NCI-H2107 treated with DMSO at 0.1 percent for 48 hours (cell line): ENCODE measurements at regions not wholly inside any gene's neighbourhood (a gene's known extent, or its start where the extent isn't known, plus 50 kb on each side); places are given as distances from the start of the nearest gene placed in this dataset.

Experiments used
- DNase-seq: peaks from one replicate; lab custom pipeline; 2025; ENCODE audit not compliant: unreplicated experiment; lab: John Stamatoyannopoulos, UW

GRCh38 chr2:76584474-76584873, 873.8 kb upstream of the GCFC2 start:
- DNase-seq, result no peak

GRCh38 chr2:76579911-76580310, 869.2 kb upstream of the GCFC2 start:
- no peak for DNase-seq

DNA sequence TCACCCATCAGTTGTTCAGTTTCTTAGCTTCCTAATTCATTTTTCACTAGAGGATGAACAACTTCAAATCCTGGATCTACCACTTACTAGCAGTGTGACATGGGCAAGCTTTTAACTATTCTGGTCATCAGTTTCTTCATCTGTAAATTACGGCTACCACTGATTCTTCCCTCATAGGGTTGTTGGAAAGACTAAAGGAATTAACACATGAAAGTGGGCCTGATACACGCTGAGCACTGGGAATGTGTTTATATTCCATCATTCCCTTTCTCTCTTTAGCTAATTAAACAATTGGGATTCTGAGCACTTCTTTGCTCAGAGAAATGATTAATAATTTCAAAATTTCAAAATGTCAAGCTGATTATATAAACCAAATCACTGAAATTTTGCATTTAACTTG, 862.3 kb upstream of the GCFC2 start:
- no peak for DNase-seq

GRCh38 chr2:76569819-76570218, 859.1 kb upstream of the GCFC2 start:
- DNase-seq, result peak; percentile 68

GRCh38 chr2:76567478-76567877, 856.8 kb upstream of the GCFC2 start:
- no peak for DNase-seq

- no peak for DNase-seq
Measured at GRCh38 chr2:76564734-76565133, 854.0 kb upstream of the GCFC2 start.

- DNase-seq, result no peak
Measured at GRCh38 chr2:76563730-76564129, 853.0 kb upstream of the GCFC2 start.

GRCh38 chr2:76558157-76558556, 847.4 kb upstream of the GCFC2 start:
- DNase-seq, result no peak

GRCh38 chr2:76556018-76556417, 845.3 kb upstream of the GCFC2 start:
- DNase-seq, result no peak

DNA sequence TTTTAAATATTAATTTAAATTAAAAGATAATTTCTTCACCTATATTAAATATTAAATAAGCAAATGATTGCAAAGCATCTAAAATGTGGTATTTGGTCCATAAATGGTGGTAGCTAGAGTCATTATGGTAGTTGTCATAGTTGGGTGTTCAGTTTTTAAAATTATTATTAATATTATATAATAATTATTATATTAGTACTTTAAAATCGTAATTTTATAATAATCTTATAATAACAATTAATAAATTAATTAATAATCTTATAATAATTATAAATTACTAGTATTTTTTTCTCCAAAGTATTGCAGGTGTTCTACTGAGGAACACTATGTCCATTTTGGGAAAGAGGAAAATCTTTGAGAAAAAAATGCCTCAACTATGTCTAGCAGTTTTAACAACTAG, 835.5 kb upstream of the GCFC2 start:
- DNase-seq, result no peak

DNA sequence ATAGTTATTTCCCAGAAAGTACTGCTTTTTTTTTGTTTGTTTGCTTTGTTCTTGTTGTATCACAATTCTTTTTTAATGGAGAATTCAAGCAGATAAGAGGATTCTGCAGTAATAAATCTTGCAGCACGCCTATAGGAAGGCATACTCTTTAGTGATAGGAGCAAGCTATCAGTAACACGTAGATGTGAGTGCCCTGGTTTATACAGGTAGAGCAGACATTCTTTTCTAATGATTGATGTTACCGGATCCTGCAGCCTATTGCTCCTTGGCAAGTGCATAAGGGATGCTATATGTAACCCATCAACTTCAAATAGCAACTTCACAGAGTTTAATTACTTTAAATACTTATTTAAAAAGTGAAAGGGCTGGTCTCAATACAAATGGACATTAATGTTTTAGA, 834.2 kb upstream of the GCFC2 start:
- DNase-seq, result no peak

- no peak for DNase-seq
Measured at GRCh38 chr2:76517574-76517909, 806.8 kb upstream of the GCFC2 start.

DNA sequence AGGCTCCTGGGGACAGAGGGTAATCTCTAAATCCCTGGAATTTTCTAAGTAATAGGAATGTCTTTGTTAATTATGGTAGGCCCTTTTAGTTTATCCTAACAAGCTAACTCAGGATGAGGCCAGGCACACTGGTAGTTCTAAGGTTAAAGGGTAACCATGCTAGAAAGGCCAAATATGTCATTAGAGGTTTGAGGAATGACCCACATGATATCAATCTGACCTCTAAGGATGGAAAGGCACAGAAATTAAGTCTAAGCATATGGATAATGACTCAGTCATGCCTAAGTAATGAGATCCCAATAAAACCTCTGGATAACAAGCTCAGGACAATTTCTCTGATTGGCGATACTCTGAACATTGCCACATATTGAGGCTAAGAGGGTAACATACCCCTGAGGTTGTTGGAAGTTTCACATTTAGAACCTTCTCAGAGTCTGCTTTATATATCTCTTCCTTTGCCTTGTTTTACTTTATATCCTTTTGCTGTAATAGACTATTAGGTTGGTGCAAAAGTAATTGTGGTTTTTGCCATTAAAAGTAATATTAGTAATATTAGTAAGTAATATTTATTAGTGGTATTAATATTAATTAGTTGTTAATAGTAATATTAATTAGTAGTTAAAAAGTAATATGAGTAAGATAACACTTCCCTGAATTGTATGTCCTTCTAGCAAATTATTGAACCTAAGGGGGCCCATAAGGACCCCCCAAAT, 806.3 kb upstream of the GCFC2 start:
- DNase-seq, result no peak

- DNase-seq, result no peak
Measured at GRCh38 chr2:76512201-76512820, 801.6 kb upstream of the GCFC2 start.

- DNase-seq, result no peak
Measured at GRCh38 chr2:76506538-76506937, 795.8 kb upstream of the GCFC2 start.

- peak; percentile 21 for DNase-seq
Measured at GRCh38 chr2:76501641-76502040, 790.9 kb upstream of the GCFC2 start.

GRCh38 chr2:76498360-76498759, 787.6 kb upstream of the GCFC2 start:
- no peak for DNase-seq

- no peak for DNase-seq
Measured at GRCh38 chr2:76491503-76491902, 780.8 kb upstream of the GCFC2 start.

DNA sequence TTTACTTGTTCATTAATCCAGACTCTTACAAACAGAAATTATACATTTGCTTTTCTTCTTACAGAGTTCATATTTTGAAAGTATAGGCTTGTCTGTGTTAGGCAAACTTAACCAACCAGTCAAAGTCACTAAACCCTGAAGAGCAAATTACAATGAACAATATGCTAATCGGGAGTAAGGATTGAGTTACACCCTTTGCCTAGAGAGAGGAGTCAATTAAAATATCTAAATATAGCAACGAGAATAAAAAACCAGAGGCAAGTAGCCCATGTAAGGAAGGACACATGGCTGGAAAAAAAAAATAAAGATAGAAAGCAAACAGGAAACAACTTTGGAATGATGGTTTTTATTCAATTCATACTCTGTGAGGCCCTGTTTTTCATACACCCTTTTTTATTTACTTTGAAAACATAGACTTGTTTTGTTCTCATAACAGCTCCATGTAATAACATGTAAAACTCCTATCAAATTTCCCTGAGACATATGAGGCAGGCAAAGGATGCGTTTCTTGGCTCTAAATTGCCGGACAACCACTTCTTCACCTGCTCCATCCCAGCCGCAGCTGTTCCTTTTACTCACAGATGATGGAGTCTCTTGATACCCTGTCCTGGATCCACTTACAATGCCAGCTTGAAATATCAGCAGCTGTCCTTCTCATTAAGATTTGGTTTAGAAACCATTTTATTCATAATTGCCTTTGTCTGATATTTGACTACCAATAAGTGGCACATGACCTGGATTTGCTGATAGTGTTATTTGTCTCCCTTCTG, 767.7 kb upstream of the GCFC2 start:
- peak; percentile 95 for DNase-seq

DNA sequence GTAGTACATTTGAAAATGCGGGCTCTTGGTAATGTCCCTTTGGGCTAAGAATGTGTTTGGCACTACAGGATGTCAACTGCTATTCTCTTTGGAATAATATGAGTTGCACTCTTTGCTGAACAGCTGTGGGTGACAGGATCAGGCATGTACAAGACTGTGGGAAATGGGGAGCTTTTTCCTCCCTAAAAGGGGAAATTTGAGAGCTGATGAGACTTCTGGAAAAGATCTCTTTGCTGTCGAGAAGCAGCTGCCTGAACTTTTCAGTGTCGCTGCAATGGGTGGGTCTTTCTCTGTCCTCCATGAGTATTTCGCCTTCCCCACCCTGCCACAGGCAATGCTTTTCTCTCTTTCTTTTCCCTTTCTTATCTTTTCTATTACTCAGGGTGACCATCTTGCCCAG, 762.2 kb upstream of the GCFC2 start:
- no peak for DNase-seq

DNA sequence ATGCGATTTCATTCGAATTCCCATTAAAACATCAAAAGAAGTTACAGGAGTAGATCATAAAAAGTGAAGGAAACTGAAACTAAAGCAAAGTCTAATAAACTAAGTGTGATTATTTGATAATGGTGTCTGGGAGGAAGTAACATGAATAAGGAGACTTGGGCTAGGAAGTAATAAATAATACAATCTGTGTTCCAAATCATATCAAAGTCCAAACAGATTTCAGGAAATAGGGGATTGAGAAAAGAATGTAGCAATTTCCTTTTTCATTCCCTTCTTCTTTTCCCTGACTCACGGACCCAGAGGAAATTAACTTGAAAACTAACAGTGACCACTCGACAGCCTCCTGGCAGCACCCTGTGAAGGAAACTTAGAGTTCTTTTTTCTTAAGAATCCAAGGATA, 758.4 kb upstream of the GCFC2 start:
- DNase-seq, result no peak

GRCh38 chr2:76467326-76467725, 756.6 kb upstream of the GCFC2 start:
- no peak for DNase-seq
